ENCODE measurements at regions not wholly inside any gene's neighbourhood (a gene's known extent, or its start where the extent isn't known, plus 50 kb on each side); places are given as distances from the start of the nearest gene placed in this dataset.

- no peak overlapping the region for H3K4me3 ChIP-seq (ENCODE audit: low read length)
- no peaks in the 10 kb centered on the region for H3K9me3 ChIP-seq (ENCODE audit: insufficient read depth, low read depth, low read length)
- 96% methylated on average over 5 of the region's 7 CpGs for WGBS
- no peak overlapping the region for H3K9ac ChIP-seq (ENCODE audit: low read depth, low read length)
- H3K4me1 ChIP-seq (ENCODE audit: insufficient read depth, low read length), result peaks cover 7% of the 10 kb centered on the region
- no peak overlapping the region for H3K27ac ChIP-seq (ENCODE audit: low read depth, low read length)
- no peaks in the 10 kb centered on the region for H3K36me3 ChIP-seq (ENCODE audit: insufficient read depth, low read length)
- H3K27me3 ChIP-seq (ENCODE audit: insufficient read depth, low read length), result no peaks in the 10 kb centered on the region
These were observed 286.0 kb downstream of the TRIB2 start for GRCh38 chr2:13002536-13003331.

GRCh38 chr2:13003500-13003899, 286.8 kb downstream of the TRIB2 start:
- Histone ChIP-seq H3K4me3 (ENCODE audit: low read length) (no peak overlapping the region), H3K9ac (ENCODE audit: low read depth, low read length) (no peak overlapping the region)
- whole genome bisulfite sequencing, result 96% methylated on average over 2 of the region's 2 CpGs

DNA sequence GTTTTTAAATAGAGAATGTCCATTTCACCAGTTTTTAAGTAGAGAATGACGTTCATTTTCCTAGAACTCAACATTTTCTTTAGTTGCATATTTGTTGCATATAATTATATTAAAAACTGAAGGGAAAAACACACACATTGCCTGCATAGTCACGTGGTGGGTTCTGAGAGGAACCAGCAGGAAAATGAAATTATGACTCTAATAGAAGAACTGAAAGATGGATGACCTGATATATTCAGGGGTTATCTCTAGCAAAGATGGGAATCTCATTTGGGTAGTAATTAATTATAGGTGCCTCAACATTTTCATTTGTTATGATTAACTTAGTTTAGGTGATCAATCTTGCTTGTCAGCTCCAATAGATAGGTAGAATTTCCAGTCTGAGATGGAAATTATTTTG, 288.3 kb downstream of the TRIB2 start:
- Histone ChIP-seq H3K36me3 (ENCODE audit: insufficient read depth, low read length) (no peaks in the 10 kb centered on the region), H3K9ac (ENCODE audit: low read depth, low read length) (no peak overlapping the region), H3K4me3 (ENCODE audit: low read length) (no peak overlapping the region), H3K27ac (ENCODE audit: low read depth, low read length) (no peak overlapping the region), H3K9me3 (ENCODE audit: insufficient read depth, low read depth, low read length) (no peaks in the 10 kb centered on the region), H3K27me3 (ENCODE audit: insufficient read depth, low read length) (no peaks in the 10 kb centered on the region), H3K4me1 (ENCODE audit: insufficient read depth, low read length) (peaks cover 7% of the 10 kb centered on the region)
- 98% methylated on average over 2 of the region's 2 CpGs for WGBS

More at GRCh38 chr2:13003500-13003899, 286.8 kb downstream of the TRIB2 start:
- Histone ChIP-seq H3K4me1 (ENCODE audit: insufficient read depth, low read length) (peaks cover 7% of the 10 kb centered on the region), H3K9me3 (ENCODE audit: insufficient read depth, low read depth, low read length) (no peaks in the 10 kb centered on the region), H3K27me3 (ENCODE audit: insufficient read depth, low read length) (no peaks in the 10 kb centered on the region), H3K27ac (ENCODE audit: low read depth, low read length) (no peak overlapping the region), H3K36me3 (ENCODE audit: insufficient read depth, low read length) (no peaks in the 10 kb centered on the region)

- Histone ChIP-seq H3K4me3 (ENCODE audit: low read length) (no peak overlapping the region), H3K27me3 (ENCODE audit: insufficient read depth, low read length) (no peaks in the 10 kb centered on the region), H3K4me1 (ENCODE audit: insufficient read depth, low read length) (peaks cover 7% of the 10 kb centered on the region), H3K27ac (ENCODE audit: low read depth, low read length) (no peak overlapping the region), H3K36me3 (ENCODE audit: insufficient read depth, low read length) (no peaks in the 10 kb centered on the region), H3K9ac (ENCODE audit: low read depth, low read length) (no peak overlapping the region), H3K9me3 (ENCODE audit: insufficient read depth, low read depth, low read length) (no peaks in the 10 kb centered on the region)
- 81% methylated on average over 3 of the region's 7 CpGs for WGBS
These were observed 289.1 kb downstream of the TRIB2 start for GRCh38 chr2:13005761-13006335.

- Histone ChIP-seq H3K9me3 (ENCODE audit: insufficient read depth, low read depth, low read length) (no peaks in the 10 kb centered on the region), H3K4me3 (ENCODE audit: low read length) (no peak overlapping the region), H3K4me1 (ENCODE audit: insufficient read depth, low read length) (peaks cover 7% of the 10 kb centered on the region), H3K9ac (ENCODE audit: low read depth, low read length) (no peak overlapping the region), H3K27me3 (ENCODE audit: insufficient read depth, low read length) (no peaks in the 10 kb centered on the region), H3K36me3 (ENCODE audit: insufficient read depth, low read length) (no peaks in the 10 kb centered on the region), H3K27ac (ENCODE audit: low read depth, low read length) (no peak overlapping the region)
- 98% methylated on average over 2 of the region's 4 CpGs for WGBS
These were observed 289.7 kb downstream of the TRIB2 start for GRCh38 chr2:13006426-13006825.

DNA sequence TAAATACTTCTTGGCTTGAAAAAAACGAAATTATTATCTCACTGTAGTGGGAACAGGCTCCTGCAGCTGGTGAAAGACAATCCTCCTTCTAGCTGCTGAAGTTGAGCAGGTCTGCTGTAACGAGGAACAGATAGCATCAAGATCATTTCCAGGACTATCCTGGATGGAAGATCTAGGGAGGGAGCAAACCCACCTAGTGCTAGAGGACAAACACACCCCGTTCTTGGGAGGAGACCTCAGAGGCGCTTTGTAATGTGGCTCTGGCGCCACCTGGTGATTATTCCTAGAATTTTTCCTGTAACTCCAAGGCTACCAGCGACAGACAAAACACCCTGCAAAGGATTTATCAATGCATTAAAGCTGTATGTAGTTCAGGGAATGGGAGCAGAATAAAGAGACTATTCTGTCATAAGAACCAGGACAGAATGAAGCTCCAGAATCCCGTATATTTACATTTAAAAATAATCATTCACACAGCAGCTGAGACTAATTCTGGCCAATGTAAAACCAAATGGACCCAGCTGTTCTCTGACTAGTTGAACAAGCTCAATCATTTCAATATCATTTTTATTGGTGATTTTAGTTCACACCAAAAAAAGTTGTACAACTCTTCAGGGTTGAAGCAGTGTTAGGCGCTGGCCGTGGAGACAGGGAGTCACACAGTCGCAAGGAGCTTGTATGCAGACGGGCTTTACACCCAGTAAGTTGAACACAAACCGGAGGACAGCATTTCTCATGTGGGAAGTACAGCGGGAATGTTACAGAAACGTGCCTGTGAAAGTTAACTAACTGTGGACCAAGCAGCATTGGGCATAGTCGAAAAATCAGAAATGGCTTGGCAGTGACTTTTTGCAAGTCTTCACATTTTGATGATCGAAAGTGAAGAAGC, 290.3 kb downstream of the TRIB2 start:
- Histone ChIP-seq H3K4me1 (ENCODE audit: insufficient read depth, low read length) (peaks cover 7% of the 10 kb centered on the region), H3K9me3 (ENCODE audit: insufficient read depth, low read depth, low read length) (no peaks in the 10 kb centered on the region), H3K4me3 (ENCODE audit: low read length) (no peak overlapping the region), H3K36me3 (ENCODE audit: insufficient read depth, low read length) (no peaks in the 10 kb centered on the region), H3K27ac (ENCODE audit: low read depth, low read length) (no peak overlapping the region), H3K27me3 (ENCODE audit: insufficient read depth, low read length) (no peaks in the 10 kb centered on the region), H3K9ac (ENCODE audit: low read depth, low read length) (no peak overlapping the region)
- 57% methylated on average over 16 of the region's 16 CpGs for WGBS

DNA sequence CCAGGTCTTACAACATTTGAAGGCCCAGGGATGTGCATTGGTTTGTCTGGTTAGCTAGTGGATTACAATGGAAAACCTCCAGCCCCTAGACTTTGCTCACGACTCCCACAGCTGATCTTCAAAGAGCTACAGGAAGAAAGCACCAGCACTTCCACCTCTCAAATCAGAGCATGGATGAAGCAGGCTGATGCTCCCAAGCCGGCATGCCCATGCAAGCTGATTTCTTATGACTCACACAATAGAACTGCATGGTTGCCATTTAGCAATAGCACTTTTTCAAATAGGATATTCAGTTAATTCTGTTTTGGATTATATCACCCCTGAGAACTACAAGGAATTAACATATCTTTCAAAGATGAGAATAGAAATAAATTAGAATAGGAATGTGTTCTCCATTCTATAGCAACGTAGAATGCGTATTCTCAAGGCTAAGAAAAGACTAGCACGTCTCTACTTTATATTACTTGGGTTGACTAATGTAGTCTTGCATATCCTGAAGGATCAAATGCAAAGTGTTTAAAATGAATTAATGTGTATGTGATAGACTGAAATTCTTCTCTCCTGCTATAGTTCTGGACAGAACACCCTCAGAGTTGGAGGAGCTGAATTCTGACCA, 292.4 kb downstream of the TRIB2 start:
- no peak overlapping the region for H3K4me3 ChIP-seq (ENCODE audit: low read length)
- H3K27me3 ChIP-seq (ENCODE audit: insufficient read depth, low read length), result no peaks in the 10 kb centered on the region
- H3K9me3 ChIP-seq (ENCODE audit: insufficient read depth, low read depth, low read length), result no peaks in the 10 kb centered on the region
- 90% methylated on average over 5 of the region's 5 CpGs for WGBS
- peaks cover 7% of the 10 kb centered on the region for H3K4me1 ChIP-seq (ENCODE audit: insufficient read depth, low read length)
- H3K27ac ChIP-seq (ENCODE audit: low read depth, low read length), result no peak overlapping the region
- no peak overlapping the region for H3K9ac ChIP-seq (ENCODE audit: low read depth, low read length)
- H3K36me3 ChIP-seq (ENCODE audit: insufficient read depth, low read length), result no peaks in the 10 kb centered on the region

- Histone ChIP-seq H3K36me3 (ENCODE audit: insufficient read depth, low read length) (no peaks in the 10 kb centered on the region), H3K27me3 (ENCODE audit: insufficient read depth, low read length) (no peaks in the 10 kb centered on the region), H3K9ac (ENCODE audit: low read depth, low read length) (no peak overlapping the region), H3K4me1 (ENCODE audit: insufficient read depth, low read length) (peaks cover 13% of the 10 kb centered on the region), H3K4me3 (ENCODE audit: low read length) (no peak overlapping the region), H3K9me3 (ENCODE audit: insufficient read depth, low read depth, low read length) (no peaks in the 10 kb centered on the region), H3K27ac (ENCODE audit: low read depth, low read length) (no peak overlapping the region)
- 92% methylated on average over 5 of the region's 5 CpGs for WGBS
These were observed 293.5 kb downstream of the TRIB2 start for GRCh38 chr2:13010283-13010682.

- Histone ChIP-seq H3K27ac (ENCODE audit: low read depth, low read length) (no peak overlapping the region), H3K4me1 (ENCODE audit: insufficient read depth, low read length) (peaks cover 18% of the 10 kb centered on the region; the same call in 1 of the 2 replicates), H3K9ac (ENCODE audit: low read depth, low read length) (no peak overlapping the region), H3K36me3 (ENCODE audit: insufficient read depth, low read length) (no peaks in the 10 kb centered on the region), H3K9me3 (ENCODE audit: insufficient read depth, low read depth, low read length) (no peaks in the 10 kb centered on the region), H3K27me3 (ENCODE audit: insufficient read depth, low read length) (no peaks in the 10 kb centered on the region), H3K4me3 (ENCODE audit: low read length) (no peak overlapping the region)
- 97% methylated on average over 3 of the region's 3 CpGs for WGBS
These were observed 298.0 kb downstream of the TRIB2 start for GRCh38 chr2:13014783-13015182.

DNA sequence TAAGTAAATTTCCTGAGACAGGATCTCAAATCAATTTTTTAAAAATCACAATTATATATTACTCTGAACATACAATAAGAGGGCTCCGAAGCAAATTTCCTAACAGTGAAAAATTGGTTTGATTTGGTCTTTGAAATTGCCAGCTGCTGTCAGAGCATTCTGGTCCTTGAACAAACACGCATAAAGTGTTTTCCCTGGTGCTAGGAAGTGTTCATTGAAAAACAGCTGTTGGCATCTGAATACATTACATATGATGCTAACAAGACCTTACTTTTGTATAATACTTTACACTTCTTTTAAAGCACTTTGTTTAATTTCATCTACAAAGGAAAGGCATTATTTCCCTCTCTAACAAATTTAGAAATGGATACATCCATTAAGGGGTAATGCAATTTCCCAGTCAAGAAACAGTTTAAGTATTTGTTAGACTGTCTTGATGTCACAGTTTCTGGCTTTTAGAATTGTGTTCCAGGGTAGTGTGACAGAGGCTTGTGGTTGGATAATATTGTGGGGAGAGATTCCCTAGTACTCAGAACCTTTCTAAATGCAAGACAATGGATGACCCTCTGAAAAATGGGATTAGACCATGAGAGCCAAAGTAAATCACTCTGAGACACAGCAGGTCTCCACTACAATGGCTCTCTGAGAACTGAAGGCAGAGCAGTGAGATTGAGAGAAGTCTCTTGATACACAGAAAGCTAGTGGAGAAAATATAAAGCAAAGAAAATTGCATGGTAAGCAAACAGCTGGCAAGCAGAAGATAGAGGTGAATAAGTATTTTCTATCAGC, 299.0 kb downstream of the TRIB2 start:
- H3K36me3 ChIP-seq (ENCODE audit: insufficient read depth, low read length), result no peaks in the 10 kb centered on the region
- H3K4me1 ChIP-seq (ENCODE audit: insufficient read depth, low read length), result peaks cover 18% of the 10 kb centered on the region; the same call in 1 of the 2 replicates
- H3K9ac ChIP-seq (ENCODE audit: low read depth, low read length), result no peak overlapping the region
- no peaks in the 10 kb centered on the region for H3K9me3 ChIP-seq (ENCODE audit: insufficient read depth, low read depth, low read length)
- 96% methylated on average over 2 of the region's 2 CpGs for WGBS
- no peak overlapping the region for H3K27ac ChIP-seq (ENCODE audit: low read depth, low read length)
- H3K4me3 ChIP-seq (ENCODE audit: low read length), result no peak overlapping the region
- H3K27me3 ChIP-seq (ENCODE audit: insufficient read depth, low read length), result no peaks in the 10 kb centered on the region

Data from HUES64 (cell line).